ENCODE measurements at regions not wholly inside any gene's neighbourhood (a gene's known extent, or its start where the extent isn't known, plus 50 kb on each side); places are given as distances from the start of the nearest gene placed in this dataset.

DNA sequence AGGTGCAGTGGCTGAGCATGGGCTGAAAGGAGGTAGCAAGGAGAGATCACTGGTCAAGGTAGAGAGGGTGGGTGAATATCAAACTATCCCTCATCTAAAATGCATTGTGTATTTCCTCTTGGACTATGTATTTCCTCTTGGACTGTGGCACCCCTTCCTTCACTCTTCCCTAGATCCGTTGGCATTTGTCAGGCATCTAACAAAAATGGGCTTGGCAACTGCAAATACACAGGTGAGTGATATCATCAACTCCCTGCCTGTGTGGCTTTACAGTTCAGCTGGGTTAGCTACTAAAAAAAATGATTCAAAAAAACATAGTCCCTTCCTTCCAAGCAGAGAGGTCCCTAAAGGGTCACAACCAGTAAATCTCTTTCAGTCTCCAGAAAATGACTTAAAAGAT is 142.8 kb upstream of the FUT8 start (continued):
- TF ChIP-seq, protein P1, sequence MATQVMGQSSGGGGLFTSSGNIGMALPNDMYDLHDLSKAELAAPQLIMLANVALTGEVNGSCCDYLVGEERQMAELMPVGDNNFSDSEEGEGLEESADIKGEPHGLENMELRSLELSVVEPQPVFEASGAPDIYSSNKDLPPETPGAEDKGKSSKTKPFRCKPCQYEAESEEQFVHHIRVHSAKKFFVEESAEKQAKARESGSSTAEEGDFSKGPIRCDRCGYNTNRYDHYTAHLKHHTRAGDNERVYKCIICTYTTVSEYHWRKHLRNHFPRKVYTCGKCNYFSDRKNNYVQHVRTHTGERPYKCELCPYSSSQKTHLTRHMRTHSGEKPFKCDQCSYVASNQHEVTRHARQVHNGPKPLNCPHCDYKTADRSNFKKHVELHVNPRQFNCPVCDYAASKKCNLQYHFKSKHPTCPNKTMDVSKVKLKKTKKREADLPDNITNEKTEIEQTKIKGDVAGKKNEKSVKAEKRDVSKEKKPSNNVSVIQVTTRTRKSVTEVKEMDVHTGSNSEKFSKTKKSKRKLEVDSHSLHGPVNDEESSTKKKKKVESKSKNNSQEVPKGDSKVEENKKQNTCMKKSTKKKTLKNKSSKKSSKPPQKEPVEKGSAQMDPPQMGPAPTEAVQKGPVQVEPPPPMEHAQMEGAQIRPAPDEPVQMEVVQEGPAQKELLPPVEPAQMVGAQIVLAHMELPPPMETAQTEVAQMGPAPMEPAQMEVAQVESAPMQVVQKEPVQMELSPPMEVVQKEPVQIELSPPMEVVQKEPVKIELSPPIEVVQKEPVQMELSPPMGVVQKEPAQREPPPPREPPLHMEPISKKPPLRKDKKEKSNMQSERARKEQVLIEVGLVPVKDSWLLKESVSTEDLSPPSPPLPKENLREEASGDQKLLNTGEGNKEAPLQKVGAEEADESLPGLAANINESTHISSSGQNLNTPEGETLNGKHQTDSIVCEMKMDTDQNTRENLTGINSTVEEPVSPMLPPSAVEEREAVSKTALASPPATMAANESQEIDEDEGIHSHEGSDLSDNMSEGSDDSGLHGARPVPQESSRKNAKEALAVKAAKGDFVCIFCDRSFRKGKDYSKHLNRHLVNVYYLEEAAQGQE (IDR thresholded peaks at IDR 0.05): no peak
- TF ChIP-seq YY1 (IDR thresholded peaks at IDR 0.05) (no peak), SP1 (IDR thresholded peaks at IDR 0.05) (no peak), EGR1 (IDR thresholded peaks at IDR 0.05; ENCODE audit: low read depth in 2 of 2) (no peak)

DNA sequence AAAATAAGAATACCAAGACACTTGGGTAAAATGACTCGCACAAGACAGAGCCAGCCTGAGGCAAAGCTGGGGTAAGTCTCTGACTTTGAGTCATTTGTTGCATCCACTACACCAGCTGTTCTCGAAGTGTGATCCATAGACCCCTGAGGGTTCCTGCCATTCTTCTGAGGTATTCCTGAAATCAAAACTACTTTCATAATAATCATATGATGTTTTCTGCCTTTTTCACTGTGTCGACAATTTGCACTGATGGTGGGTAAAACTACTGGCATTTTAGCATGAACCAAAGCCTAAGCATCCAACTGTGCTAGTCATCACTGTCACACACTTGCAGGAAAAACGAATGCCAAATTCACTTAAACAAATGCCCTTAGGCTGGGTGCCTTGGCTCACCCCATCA is 135.5 kb upstream of the FUT8 start:
- DNase-seq (ENCODE audit: low spot score): no peak

GRCh38 chr14:65277580-65278270 is 134.8 kb upstream of the FUT8 start:
- H3K4me1 ChIP-seq (ENCODE audit: control insufficient read depth in 4 of 4, insufficient read depth in 4 of 4, low read length in 3 of 4): no peaks in the 10 kb centered on the region
- H3K9me3 ChIP-seq (ENCODE audit: control insufficient read depth in 4 of 4, low read length in 3 of 4): no peaks in the 10 kb centered on the region
- no peaks in the 10 kb centered on the region for H3K36me3 ChIP-seq (ENCODE audit: control insufficient read depth in 4 of 4, insufficient read depth in 3 of 4, low read depth in 1 of 4, low read length in 3 of 4)
- no peak overlapping the region for H3K9ac ChIP-seq (ENCODE audit: low read depth in 1 of 2, low read length in 2 of 2)
- WGBS: 61% methylated on average over 6 of the region's 6 CpGs
- H3K4me3 ChIP-seq (ENCODE audit: low read depth in 1 of 3, low read length in 3 of 3): no peak overlapping the region
- no peak for DNase-seq (ENCODE audit: low spot score)
- no peak overlapping the region for H3K27ac ChIP-seq (ENCODE audit: low read depth in 1 of 2, low read length in 2 of 2)
- H3K27me3 ChIP-seq (ENCODE audit: control insufficient read depth in 4 of 4, insufficient read depth in 4 of 4, low read length in 3 of 4): no peaks in the 10 kb centered on the region
- TF ChIP-seq HNF4A (conservative IDR thresholded peaks at IDR 0.05): no peak
- no peak for TF ChIP-seq MAX (IDR thresholded peaks at IDR 0.05)
- TF ChIP-seq SP1 (IDR thresholded peaks at IDR 0.05): no peak
- TF ChIP-seq YY1 (IDR thresholded peaks at IDR 0.05): no peak
- no peak for TF ChIP-seq FOXA2 (IDR thresholded peaks at IDR 0.05)
- TF ChIP-seq HNF4G (IDR thresholded peaks at IDR 0.05): no peak
- no peak for TF ChIP-seq RXRA (IDR thresholded peaks at IDR 0.05)
- TF ChIP-seq TAF1 (conservative IDR thresholded peaks at IDR 0.05): no peak
- no peak for TF ChIP-seq GABPA (IDR thresholded peaks at IDR 0.05 in 1 of 2, conservative IDR thresholded peaks at IDR 0.05 in 1 of 2)
- TF ChIP-seq, protein P2, sequence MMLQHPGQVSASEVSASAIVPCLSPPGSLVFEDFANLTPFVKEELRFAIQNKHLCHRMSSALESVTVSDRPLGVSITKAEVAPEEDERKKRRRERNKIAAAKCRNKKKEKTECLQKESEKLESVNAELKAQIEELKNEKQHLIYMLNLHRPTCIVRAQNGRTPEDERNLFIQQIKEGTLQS (IDR thresholded peaks at IDR 0.05): no peak
- TF ChIP-seq, protein P1 (IDR thresholded peaks at IDR 0.05): no peak
- no peak for TF ChIP-seq RAD21 (IDR thresholded peaks at IDR 0.05)
- TF ChIP-seq EGR1 (IDR thresholded peaks at IDR 0.05; ENCODE audit: low read depth in 2 of 2): no peak
- no peak for TF ChIP-seq FOXA1 (IDR thresholded peaks at IDR 0.05)

More for the DNA sequence above, 135.5 kb upstream of the FUT8 start:
- H3K36me3 ChIP-seq (ENCODE audit: control insufficient read depth in 4 of 4, insufficient read depth in 3 of 4, low read depth in 1 of 4, low read length in 3 of 4): no peaks in the 10 kb centered on the region
- no peaks in the 10 kb centered on the region for H3K4me1 ChIP-seq (ENCODE audit: control insufficient read depth in 4 of 4, insufficient read depth in 4 of 4, low read length in 3 of 4)
- WGBS: 79% methylated on average over 4 of the region's 4 CpGs
- TF ChIP-seq FOXA1 (IDR thresholded peaks at IDR 0.05): no peak
- H3K27me3 ChIP-seq (ENCODE audit: control insufficient read depth in 4 of 4, insufficient read depth in 4 of 4, low read length in 3 of 4): no peaks in the 10 kb centered on the region
- H3K9ac ChIP-seq (ENCODE audit: low read depth in 1 of 2, low read length in 2 of 2): no peak overlapping the region
- H3K9me3 ChIP-seq (ENCODE audit: control insufficient read depth in 4 of 4, low read length in 3 of 4): no peaks in the 10 kb centered on the region
- no peak overlapping the region for H3K4me3 ChIP-seq (ENCODE audit: low read depth in 1 of 3, low read length in 3 of 3)
- no peak overlapping the region for H3K27ac ChIP-seq (ENCODE audit: low read depth in 1 of 2, low read length in 2 of 2)
